HUES6 (cell line): ENCODE measurements at regions not wholly inside any gene's neighbourhood (a gene's known extent, or its start where the extent isn't known, plus 50 kb on each side); places are given as distances from the start of the nearest gene placed in this dataset.

Experiments used
- H3K27ac ChIP-seq: 2 replicates; pipeline ENCODE4 v1.7.0; 2013; ENCODE audit warnings: low read depth, mild to moderate bottlenecking, low read length, inconsistent platforms
- H3K27me3 ChIP-seq: 2 replicates; pipeline ENCODE4 v1.6.1; 2013; ENCODE audit warnings: low read length; ENCODE audit not compliant: control insufficient read depth, insufficient read depth
- H3K36me3 ChIP-seq: 2 replicates; pipeline ENCODE4 v1.6.1; 2013; ENCODE audit warnings: low read length; ENCODE audit not compliant: control insufficient read depth, insufficient read depth
- H3K4me1 ChIP-seq: 2 replicates; pipeline ENCODE4 v1.6.1; 2013; ENCODE audit warnings: low read length; ENCODE audit not compliant: control insufficient read depth, insufficient read depth
- H3K4me3 ChIP-seq: 2 replicates; pipeline ENCODE4 v1.5.1; 2013; ENCODE audit warnings: low read depth, low read length
- H3K9ac ChIP-seq: one replicate; pipeline ENCODE4 v1.6.1; 2013; ENCODE audit warnings: mild to moderate bottlenecking, low read length
- H3K9me3 ChIP-seq: 2 replicates; pipeline ENCODE4 v1.6.1; 2013; ENCODE audit warnings: low read depth, low read length; ENCODE audit not compliant: control insufficient read depth, insufficient read depth

- no peaks in the 10 kb centered on the region for H3K4me1 ChIP-seq
- no peak overlapping the region for H3K4me3 ChIP-seq
- H3K27ac ChIP-seq = no peak overlapping the region
- H3K9ac ChIP-seq = no peak overlapping the region
- no peaks in the 10 kb centered on the region for H3K9me3 ChIP-seq
- no peaks in the 10 kb centered on the region for H3K27me3 ChIP-seq
- H3K36me3 ChIP-seq = no peaks in the 10 kb centered on the region
Observed at GRCh38 chr7:21113609-21114415, 314.1 kb upstream of the SP4 start.

GRCh38 chr7:21123586-21123985, 304.3 kb upstream of the SP4 start:
- no peak overlapping the region for H3K4me3 ChIP-seq
- no peaks in the 10 kb centered on the region for H3K9me3 ChIP-seq
- H3K9ac ChIP-seq = no peak overlapping the region
- H3K27ac ChIP-seq = no peak overlapping the region
- H3K36me3 ChIP-seq = no peaks in the 10 kb centered on the region
- H3K27me3 ChIP-seq = peaks cover 9% of the 10 kb centered on the region; the same call in 1 of the 2 replicates
- peaks cover 27% of the 10 kb centered on the region for H3K4me1 ChIP-seq

GRCh38 chr7:21125297-21125696, 302.6 kb upstream of the SP4 start:
- no peaks in the 10 kb centered on the region for H3K9me3 ChIP-seq
- no peak overlapping the region for H3K27ac ChIP-seq
- H3K27me3 ChIP-seq = peaks cover 9% of the 10 kb centered on the region; the same call in 1 of the 2 replicates
- no peak overlapping the region for H3K4me3 ChIP-seq
- H3K9ac ChIP-seq = no peak overlapping the region
- peaks cover 34% of the 10 kb centered on the region for H3K4me1 ChIP-seq
- no peaks in the 10 kb centered on the region for H3K36me3 ChIP-seq

GRCh38 chr7:21128062-21128817, 299.6 kb upstream of the SP4 start:
- Histone ChIP-seq H3K27me3 (peaks cover 9% of the 10 kb centered on the region; the same call in 1 of the 2 replicates), H3K27ac (no peak overlapping the region), H3K36me3 (no peaks in the 10 kb centered on the region), H3K4me3 (no peak overlapping the region), H3K9me3 (no peaks in the 10 kb centered on the region), H3K4me1 (peaks cover 34% of the 10 kb centered on the region), H3K9ac (no peak overlapping the region)

DNA sequence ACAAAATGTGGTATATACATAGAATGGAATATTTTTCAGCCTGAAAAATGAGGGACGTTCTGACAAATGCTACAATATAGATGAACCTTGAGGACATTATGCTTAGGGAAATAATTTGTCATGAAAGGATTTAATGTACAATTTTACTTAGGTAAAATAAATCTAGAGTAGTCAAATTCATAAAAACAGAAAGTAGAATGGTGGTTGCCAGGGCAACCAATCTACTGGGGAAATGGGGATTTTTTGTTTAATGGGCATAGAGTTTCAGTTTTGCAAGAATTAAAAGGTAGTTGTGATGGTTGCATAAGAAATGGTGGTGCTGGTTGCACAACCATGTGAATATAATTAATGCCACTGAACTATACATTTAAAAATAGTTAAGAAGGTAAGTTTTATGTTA, 296.0 kb upstream of the SP4 start:
- Histone ChIP-seq H3K9ac (no peak overlapping the region), H3K36me3 (no peaks in the 10 kb centered on the region), H3K27me3 (no peaks in the 10 kb centered on the region), H3K9me3 (peaks cover 5% of the 10 kb centered on the region; the same call in 1 of the 2 replicates), H3K4me1 (peaks cover 20% of the 10 kb centered on the region), H3K27ac (no peak overlapping the region), H3K4me3 (no peak overlapping the region)

GRCh38 chr7:21134631-21135030, 293.3 kb upstream of the SP4 start:
- Histone ChIP-seq H3K27me3 (no peaks in the 10 kb centered on the region), H3K4me1 (no peaks in the 10 kb centered on the region), H3K9ac (no peak overlapping the region), H3K27ac (no peak overlapping the region), H3K9me3 (peaks cover 5% of the 10 kb centered on the region; the same call in 1 of the 2 replicates), H3K4me3 (no peak overlapping the region), H3K36me3 (no peaks in the 10 kb centered on the region)

DNA sequence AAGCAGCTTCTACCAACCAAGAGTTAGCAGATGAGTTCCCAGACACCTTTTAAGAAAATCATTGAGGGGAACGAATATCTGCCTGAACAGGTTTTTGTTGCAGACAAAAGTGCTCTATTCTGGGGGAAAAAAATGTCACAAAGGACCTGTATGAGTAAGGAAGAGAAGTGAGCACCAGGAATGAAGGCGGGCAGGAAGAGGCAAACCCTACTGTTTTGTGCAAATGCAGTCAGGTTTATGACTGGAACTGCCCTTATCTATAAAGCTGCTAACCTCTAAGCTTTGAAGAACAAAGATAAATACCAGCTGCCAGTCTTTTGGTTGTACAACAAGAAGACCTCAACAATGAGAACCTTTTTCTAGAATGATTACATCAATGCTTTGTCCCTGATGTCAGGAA, 292.4 kb upstream of the SP4 start:
- Histone ChIP-seq H3K27ac (no peak overlapping the region), H3K9ac (no peak overlapping the region), H3K4me3 (no peak overlapping the region), H3K36me3 (no peaks in the 10 kb centered on the region), H3K27me3 (no peaks in the 10 kb centered on the region), H3K4me1 (no peaks in the 10 kb centered on the region), H3K9me3 (peaks cover 5% of the 10 kb centered on the region; the same call in 1 of the 2 replicates)

DNA sequence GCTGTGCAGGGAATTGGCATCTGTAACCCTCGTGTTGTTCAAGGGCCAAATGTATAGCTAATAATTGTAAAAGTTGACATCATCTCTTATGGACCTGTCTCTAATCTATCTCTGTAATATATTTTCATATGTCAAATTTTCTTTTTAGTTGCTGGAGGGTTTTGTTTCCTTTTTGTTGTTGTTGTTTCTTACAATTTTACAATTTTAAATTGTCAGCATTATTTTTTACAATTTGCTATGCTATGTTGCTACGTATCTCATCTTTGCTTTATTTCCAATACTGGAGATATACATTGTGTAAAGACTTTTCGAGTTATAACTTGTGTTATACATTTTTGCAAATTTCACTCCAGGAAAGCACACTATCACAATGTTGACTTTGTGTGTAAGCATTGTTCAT, 290.2 kb upstream of the SP4 start:
- Histone ChIP-seq H3K4me1 (no peaks in the 10 kb centered on the region), H3K27me3 (no peaks in the 10 kb centered on the region), H3K9ac (no peak overlapping the region), H3K4me3 (no peak overlapping the region), H3K9me3 (peaks cover 5% of the 10 kb centered on the region; the same call in 1 of the 2 replicates), H3K27ac (no peak overlapping the region), H3K36me3 (no peaks in the 10 kb centered on the region)

- Histone ChIP-seq H3K9me3 (no peaks in the 10 kb centered on the region; the same call in 1 of the 2 replicates), H3K4me1 (no peaks in the 10 kb centered on the region), H3K27ac (no peak overlapping the region), H3K4me3 (no peak overlapping the region), H3K27me3 (no peaks in the 10 kb centered on the region), H3K9ac (no peak overlapping the region), H3K36me3 (no peaks in the 10 kb centered on the region)
Observed at GRCh38 chr7:21140622-21141021, 287.3 kb upstream of the SP4 start.

DNA sequence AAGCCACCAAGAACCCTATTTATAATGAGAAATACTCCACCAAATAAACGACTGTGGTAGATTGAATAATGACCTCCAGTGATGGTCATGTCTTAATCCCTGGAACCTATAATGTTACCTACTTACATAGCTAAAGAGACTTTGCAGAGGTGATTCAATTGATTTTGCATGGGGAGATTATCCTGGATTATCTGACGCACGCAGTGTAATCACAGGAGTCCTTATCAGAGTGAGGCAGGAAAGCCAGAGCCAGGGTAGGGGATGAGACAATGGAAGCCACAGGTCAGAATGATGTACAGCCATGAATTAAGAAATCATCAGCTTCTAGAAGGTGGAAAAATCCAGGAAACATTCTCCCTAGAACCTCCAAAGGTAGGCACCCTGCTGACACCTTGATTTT, 286.4 kb upstream of the SP4 start:
- Histone ChIP-seq H3K36me3 (no peaks in the 10 kb centered on the region), H3K9me3 (no peaks in the 10 kb centered on the region), H3K4me1 (peaks cover 7% of the 10 kb centered on the region; the same call in 1 of the 2 replicates), H3K9ac (no peak overlapping the region), H3K27me3 (no peaks in the 10 kb centered on the region), H3K4me3 (no peak overlapping the region), H3K27ac (no peak overlapping the region)

GRCh38 chr7:21142081-21142480, 285.8 kb upstream of the SP4 start:
- no peaks in the 10 kb centered on the region for H3K27me3 ChIP-seq
- no peaks in the 10 kb centered on the region for H3K36me3 ChIP-seq
- H3K4me3 ChIP-seq = no peak overlapping the region
- H3K9me3 ChIP-seq = no peaks in the 10 kb centered on the region
- no peak overlapping the region for H3K27ac ChIP-seq
- H3K4me1 ChIP-seq = peaks cover 12% of the 10 kb centered on the region
- H3K9ac ChIP-seq = no peak overlapping the region
